ENCODE measurements at regions not wholly inside any gene's neighbourhood (a gene's known extent, or its start where the extent isn't known, plus 50 kb on each side); places are given as distances from the start of the nearest gene placed in this dataset.

DNA sequence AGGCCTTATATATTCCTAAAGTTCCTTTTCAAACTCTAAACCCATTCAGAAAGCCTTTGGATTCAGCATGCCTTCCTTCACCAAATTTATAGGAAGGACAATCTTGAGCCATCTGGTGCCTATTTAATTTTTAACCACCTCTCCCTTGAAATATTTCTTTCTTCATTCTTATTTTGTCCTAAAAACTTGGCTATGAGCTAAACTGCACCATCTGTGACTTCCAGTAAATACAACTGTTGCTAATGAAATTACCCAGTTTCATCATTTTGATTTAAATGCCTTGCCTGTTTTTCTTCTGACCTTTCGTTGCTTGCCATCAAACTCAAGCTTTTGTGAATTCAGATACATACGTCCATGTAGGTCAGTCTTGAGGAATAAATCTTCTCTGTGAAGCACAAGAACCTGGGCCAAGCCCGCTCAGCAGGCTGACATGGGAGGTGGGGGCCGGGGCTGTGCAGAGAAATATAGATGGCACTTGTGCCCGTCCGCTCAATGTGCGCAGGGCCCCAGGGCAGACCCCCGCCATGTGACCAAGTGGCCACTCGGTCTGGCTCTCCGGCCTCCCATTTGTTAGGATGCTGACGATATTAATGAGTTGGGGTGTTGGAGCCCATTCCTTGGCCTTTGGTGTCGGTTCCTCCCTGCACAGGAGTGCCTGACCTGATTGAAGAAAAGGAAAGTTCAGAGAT, 335.9 kb downstream of the VPS13C start:
- no peak overlapping the region for H3K27ac Mint-ChIP-seq
- DNase-seq, result no peak
- no peaks in the 10 kb centered on the region for H3K36me3 Mint-ChIP-seq
- no peak overlapping the region for H3K4me3 Mint-ChIP-seq
- H3K9me3 Mint-ChIP-seq, result no peaks in the 10 kb centered on the region
- no peaks in the 10 kb centered on the region for H3K4me1 Mint-ChIP-seq
- H3K27me3 Mint-ChIP-seq (ENCODE audit: low read depth in 3 of 3), result peaks cover 2 to 16% (median 13%) of the 10 kb centered on the region in 3 donors

DNA sequence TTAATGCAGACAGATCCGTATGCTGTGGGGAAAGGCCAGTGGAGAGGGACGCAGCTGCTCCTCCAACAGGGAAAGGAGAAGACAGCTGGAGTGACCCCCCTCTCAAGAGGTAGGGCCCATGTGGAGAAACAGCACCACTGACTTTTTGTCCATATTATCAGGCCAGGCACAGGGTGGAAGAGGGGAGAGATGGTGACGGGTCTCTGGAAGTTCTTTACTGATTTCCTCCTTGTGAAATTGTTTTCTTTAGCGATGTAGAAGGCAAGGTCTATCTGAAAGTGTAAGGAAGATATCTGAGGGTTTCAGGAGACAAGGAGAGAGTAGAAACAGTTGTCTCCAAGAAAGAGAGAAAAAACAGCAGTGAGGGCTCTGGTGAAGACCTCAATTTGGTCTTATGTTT, 338.8 kb downstream of the VPS13C start:
- H3K27ac Mint-ChIP-seq, result no peak overlapping the region
- H3K4me1 Mint-ChIP-seq, result no peaks in the 10 kb centered on the region
- H3K27me3 Mint-ChIP-seq (ENCODE audit: low read depth in 3 of 3), result peaks cover 2 to 14% (median 9%) of the 10 kb centered on the region in 3 donors

DNA sequence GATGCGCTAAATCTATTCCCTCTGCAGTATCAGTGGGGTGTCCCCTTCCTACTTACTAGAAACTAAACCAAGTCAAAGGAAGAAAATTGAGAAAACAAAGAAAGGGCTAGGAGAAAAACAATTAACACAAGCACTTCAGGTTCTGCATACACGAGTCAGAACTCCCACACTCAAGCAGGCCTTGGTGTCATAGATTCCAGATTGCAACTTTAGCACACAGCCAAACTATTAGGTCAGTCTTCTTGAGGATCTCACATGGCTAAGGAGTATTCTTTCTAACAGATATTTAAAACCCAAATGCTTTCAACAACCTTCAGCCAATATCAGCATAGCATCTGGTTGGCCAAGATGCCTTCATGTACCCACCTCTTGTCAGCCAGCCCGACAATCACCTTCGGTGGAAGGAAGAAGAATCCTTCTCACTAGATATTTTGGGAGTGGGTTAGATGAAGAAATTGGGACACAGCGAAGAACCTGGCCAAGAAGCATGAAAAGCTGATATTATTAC, 340.0 kb downstream of the VPS13C start:
- DNase-seq, result no peak
- Mint-ChIP-seq H3K27me3 (ENCODE audit: low read depth in 3 of 3) (peaks cover 2 to 11% (median 9%) of the 10 kb centered on the region in 3 donors), H3K9me3 (no peaks in the 10 kb centered on the region), H3K4me3 (no peak overlapping the region), H3K36me3 (no peaks in the 10 kb centered on the region), H3K27ac (no peak overlapping the region), H3K4me1 (no peaks in the 10 kb centered on the region)

More for the DNA sequence above, 338.8 kb downstream of the VPS13C start:
- DNase-seq, result no peak
- no peaks in the 10 kb centered on the region for H3K9me3 Mint-ChIP-seq
- H3K36me3 Mint-ChIP-seq, result no peaks in the 10 kb centered on the region
- no peak overlapping the region for H3K4me3 Mint-ChIP-seq

DNA sequence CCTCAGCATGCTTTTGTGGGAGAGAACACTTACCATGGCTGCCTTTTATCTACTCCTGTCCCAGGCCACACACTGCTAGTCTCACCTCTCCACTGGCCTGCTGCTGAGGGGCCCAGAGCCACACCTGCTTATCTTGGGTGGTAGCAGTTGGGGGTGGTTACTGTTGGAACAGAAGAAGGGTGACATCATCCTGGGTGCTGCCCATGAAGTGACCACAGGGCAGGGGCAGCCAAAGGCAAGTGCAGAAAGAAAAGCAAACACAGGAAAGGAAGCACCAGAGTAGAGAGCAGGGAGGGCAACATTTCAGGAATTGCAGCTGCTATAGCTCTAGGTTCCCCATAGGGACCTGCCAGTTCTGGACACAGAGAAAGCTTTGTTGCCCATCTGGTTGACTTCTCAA, 345.2 kb downstream of the VPS13C start:
- peaks cover 0 to 9% (median 4%) of the 10 kb centered on the region in 3 donors for H3K27me3 Mint-ChIP-seq (ENCODE audit: low read depth in 3 of 3)
- DNase-seq, result no peak
- no peaks in the 10 kb centered on the region for H3K36me3 Mint-ChIP-seq
- H3K4me3 Mint-ChIP-seq, result no peak overlapping the region
- no peaks in the 10 kb centered on the region for H3K4me1 Mint-ChIP-seq
- H3K27ac Mint-ChIP-seq, result no peak overlapping the region
- no peaks in the 10 kb centered on the region for H3K9me3 Mint-ChIP-seq

DNA sequence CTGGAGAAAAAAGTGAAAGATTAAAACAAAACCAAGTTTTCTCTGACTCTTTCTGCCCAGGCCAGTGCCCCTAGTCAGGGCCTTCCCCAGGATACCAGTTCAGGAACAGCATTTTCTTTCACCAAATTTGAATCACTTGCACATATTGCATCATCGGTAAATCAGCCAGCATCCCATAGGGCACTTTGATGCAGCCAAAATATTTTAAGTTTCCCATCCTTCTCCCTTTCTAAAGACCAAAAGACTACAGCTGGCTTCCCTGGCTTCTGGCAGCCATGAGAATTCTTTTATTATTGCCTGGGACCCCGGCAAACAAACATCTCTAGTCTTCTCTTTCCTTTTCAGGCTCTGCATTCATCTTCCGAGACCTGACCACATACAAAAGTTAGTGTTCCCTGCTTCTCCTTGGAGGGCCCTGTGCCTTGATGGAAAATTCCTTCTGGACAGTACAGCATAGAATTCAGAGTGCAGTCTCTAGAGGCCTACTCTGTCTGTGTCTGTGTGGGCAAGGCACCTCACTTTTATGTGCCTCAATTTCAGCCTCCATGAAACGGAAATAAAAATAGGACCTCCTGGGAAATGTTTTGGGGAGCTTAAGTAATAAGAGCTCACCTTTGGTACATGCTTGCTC, 348.0 kb downstream of the VPS13C start:
- no peaks in the 10 kb centered on the region for H3K36me3 Mint-ChIP-seq
- no peak overlapping the region for H3K4me3 Mint-ChIP-seq
- H3K9me3 Mint-ChIP-seq, result no peaks in the 10 kb centered on the region

DNA sequence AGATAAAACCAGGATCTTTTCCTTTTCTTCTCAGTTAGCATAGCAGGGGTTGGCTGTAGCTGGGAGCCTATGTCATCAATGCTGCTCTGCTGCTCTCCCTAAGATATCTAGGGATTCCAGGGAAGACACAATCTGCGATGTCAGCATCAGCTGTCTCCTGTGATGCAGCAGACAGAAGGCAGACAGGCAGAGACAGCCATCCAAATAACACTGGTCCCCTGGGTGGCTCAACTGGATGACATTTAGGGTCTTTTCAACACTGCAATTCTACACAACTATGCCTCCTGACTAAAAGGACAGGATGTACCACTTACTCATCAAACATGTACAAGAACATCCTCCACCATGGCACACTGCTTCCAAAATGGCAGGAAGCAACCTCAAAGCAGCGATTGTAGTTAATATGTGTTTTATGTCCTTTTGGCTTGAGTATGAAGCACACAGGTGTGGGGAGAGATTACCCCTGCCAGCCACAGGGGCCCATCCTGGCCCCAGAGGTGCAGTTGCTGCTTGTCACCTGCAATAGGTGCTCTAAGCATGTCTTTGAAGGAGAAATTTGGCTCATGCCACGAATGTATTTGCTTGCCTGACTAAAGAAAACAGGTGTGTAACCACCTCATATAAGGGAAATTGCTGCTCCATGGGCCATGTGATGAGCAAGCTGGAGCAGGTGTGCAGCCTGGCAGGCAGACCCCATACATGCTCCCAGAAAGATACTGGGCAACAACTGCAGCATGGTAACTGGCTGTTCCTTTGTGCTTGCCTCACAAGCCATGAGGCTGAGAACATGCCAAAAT, 357.8 kb downstream of the VPS13C start:
- Mint-ChIP-seq H3K36me3 (no peaks in the 10 kb centered on the region), H3K4me3 (no peak overlapping the region), H3K9me3 (no peaks in the 10 kb centered on the region)

More for the DNA sequence above, 348.0 kb downstream of the VPS13C start:
- Mint-ChIP-seq H3K27me3 (ENCODE audit: low read depth in 3 of 3) (peaks cover 0 to 3% (median 2%) of the 10 kb centered on the region in 3 donors), H3K4me1 (no peaks in the 10 kb centered on the region), H3K27ac (no peak overlapping the region)
- DNase-seq, result no peak

DNA sequence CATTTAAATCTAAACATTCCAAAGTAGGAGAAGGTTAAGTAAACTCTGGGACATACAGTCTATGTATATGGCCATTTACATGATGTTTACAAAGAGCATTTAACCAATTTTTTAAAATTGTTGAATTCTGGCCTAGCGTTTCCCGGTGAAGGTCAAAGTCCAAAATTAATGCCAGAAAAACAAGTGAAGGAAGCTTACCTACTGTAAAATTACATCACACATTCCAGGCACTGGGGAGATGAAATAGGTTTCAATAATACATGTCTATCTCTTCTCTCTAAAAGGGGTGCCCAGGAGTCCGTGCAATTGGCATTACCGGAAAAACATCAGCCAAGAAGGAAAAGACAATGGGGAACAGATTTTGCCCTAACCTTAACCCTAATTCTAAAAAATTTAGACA, 358.8 kb downstream of the VPS13C start:
- DNase-seq, result no peak
- Mint-ChIP-seq H3K4me3 (no peak overlapping the region), H3K27ac (no peak overlapping the region), H3K36me3 (no peaks in the 10 kb centered on the region), H3K4me1 (peaks cover 0 to 12% of the 10 kb centered on the region in 2 donors), H3K9me3 (no peaks in the 10 kb centered on the region), H3K27me3 (ENCODE audit: low read depth in 3 of 3) (peaks cover 0 to 7% (median 4%) of the 10 kb centered on the region in 3 donors)

More for the DNA sequence above, 357.8 kb downstream of the VPS13C start:
- no peak overlapping the region for H3K27ac Mint-ChIP-seq
- H3K27me3 Mint-ChIP-seq (ENCODE audit: low read depth in 3 of 3), result peaks cover 0 to 4% (median 2%) of the 10 kb centered on the region in 3 donors
- peaks cover 0 to 12% of the 10 kb centered on the region in 2 donors for H3K4me1 Mint-ChIP-seq
- DNase-seq, result no peak

DNA sequence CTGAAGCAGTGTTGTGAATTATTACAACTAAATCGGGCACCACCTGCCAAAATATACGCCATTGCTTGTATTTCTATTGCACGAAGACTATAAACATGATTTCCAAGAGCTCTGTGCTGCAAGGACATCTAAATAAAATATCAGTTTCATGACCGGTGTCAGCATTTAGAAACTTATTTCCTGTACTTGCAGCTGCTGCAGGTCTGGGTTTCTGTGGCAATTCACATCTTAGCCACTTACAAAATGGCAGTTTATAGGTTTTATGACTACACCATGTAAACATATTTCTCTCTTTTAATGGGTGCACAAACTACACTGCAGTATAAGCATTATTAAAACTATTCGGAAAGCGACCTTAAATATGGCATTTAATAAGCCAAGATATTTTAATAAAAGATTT, 359.4 kb downstream of the VPS13C start:
- Mint-ChIP-seq H3K4me3 (peak overlapping the region in 1 of 5 donors; percentile 15), H3K4me1 (peaks cover 0 to 12% of the 10 kb centered on the region in 2 donors), H3K9me3 (no peaks in the 10 kb centered on the region), H3K27me3 (ENCODE audit: low read depth in 3 of 3) (peaks cover 0 to 9% (median 4%) of the 10 kb centered on the region in 3 donors), H3K27ac (no peak overlapping the region), H3K36me3 (no peaks in the 10 kb centered on the region)
- DNase-seq, result peak in 1 of 3 donors; percentile 1

DNA sequence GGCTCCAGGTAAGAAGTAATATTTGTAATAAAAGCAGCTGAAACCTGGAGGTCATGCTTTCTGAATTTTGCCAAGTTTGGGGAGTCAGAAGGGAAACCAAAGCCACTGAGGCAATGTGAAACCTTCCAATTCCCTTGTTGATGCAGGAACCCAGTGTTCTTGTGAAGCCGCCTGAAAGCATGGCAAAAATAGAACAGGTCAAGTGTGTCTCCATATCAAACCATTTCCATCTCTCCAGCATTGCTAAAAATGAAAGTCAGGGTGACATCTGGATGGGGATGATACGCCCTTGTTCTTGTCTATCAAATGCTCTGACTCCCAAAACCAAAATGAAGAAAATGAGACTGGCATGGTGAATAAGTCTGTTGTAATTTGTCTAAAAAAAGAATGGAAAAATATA, 362.5 kb downstream of the VPS13C start:
- DNase-seq, result no peak
- no peaks in the 10 kb centered on the region for H3K36me3 Mint-ChIP-seq
- no peaks in the 10 kb centered on the region for H3K9me3 Mint-ChIP-seq
- H3K4me1 Mint-ChIP-seq, result peaks cover 0 to 12% of the 10 kb centered on the region in 2 donors
- H3K4me3 Mint-ChIP-seq, result no peak overlapping the region
- H3K27ac Mint-ChIP-seq, result no peak overlapping the region
- H3K27me3 Mint-ChIP-seq (ENCODE audit: low read depth in 3 of 3), result peaks cover 2 to 7% (median 2%) of the 10 kb centered on the region in 3 donors

DNA sequence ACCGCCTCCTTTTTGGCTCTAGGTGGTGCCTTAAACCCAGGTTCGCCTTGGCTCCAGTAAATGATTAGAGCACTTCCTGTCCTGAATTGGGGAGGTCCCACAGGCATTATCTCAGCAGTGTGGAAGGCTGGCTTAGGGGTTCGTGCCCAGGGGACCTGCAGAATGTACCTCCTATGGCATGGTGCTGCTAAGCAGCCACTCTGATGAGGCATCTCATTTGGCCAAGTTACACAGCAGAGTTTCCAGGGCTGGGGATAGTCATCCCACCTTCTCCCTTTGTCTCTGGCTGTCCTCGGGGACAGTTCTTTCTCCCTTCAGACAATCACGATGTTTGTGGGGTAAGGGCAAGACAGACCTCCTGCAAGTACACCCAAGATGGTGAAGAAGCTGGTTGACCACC, 371.2 kb downstream of the VPS13C start:
- Mint-ChIP-seq H3K4me3 (no peak overlapping the region), H3K36me3 (no peaks in the 10 kb centered on the region), H3K9me3 (no peaks in the 10 kb centered on the region), H3K27ac (no peak overlapping the region), H3K4me1 (no peaks in the 10 kb centered on the region), H3K27me3 (ENCODE audit: low read depth in 3 of 3) (peaks cover 3 to 8% (median 4%) of the 10 kb centered on the region in 3 donors)
- no peak for DNase-seq

DNA sequence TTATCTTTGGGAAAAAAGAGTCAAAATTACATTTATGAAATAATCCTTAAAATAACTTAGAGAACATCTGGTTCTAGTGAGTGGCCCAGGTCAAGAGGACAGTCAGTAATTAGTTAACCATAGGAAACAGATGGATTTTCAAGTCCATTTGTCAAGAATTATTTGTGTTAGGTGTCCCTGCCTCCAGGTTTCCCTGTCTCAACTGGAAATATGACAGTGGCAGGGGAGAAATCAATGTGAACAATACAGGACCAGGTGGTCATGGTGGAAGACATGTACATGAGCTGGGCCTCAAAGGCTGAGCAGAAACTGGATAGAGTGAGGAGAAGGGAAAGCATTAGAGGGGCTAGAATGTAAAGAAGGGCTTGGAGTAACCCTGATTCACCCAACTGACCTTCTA, 372.6 kb downstream of the VPS13C start:
- Mint-ChIP-seq H3K4me1 (no peaks in the 10 kb centered on the region), H3K27ac (no peak overlapping the region), H3K36me3 (no peaks in the 10 kb centered on the region), H3K4me3 (no peak overlapping the region), H3K27me3 (ENCODE audit: low read depth in 3 of 3) (peaks cover 2 to 6% (median 3%) of the 10 kb centered on the region in 3 donors), H3K9me3 (no peaks in the 10 kb centered on the region)
- no peak for DNase-seq

DNA sequence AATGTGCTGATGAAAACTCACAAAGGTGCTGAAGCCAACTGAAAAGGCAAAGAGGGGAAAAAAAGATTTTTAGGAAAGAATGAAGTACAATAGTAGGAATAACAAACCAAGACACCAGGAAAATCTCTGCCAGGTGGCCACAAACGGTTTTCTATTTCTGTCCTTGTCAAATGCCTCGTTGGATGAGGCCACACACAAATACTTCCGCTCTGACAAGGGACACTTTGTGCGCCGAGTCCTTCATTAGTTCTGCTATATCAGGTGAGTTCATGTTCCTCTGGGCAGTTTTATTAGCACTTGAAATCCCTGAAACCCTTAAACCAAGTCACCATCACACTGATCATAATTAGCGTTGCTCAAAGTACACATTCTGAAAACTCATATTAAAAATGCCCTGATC, 373.1 kb downstream of the VPS13C start:
- Mint-ChIP-seq H3K36me3 (no peaks in the 10 kb centered on the region), H3K4me3 (no peak overlapping the region), H3K9me3 (no peaks in the 10 kb centered on the region), H3K4me1 (no peaks in the 10 kb centered on the region), H3K27me3 (ENCODE audit: low read depth in 3 of 3) (peaks cover 2 to 7% (median 3%) of the 10 kb centered on the region in 3 donors), H3K27ac (no peak overlapping the region)
- DNase-seq, result no peak

DNA sequence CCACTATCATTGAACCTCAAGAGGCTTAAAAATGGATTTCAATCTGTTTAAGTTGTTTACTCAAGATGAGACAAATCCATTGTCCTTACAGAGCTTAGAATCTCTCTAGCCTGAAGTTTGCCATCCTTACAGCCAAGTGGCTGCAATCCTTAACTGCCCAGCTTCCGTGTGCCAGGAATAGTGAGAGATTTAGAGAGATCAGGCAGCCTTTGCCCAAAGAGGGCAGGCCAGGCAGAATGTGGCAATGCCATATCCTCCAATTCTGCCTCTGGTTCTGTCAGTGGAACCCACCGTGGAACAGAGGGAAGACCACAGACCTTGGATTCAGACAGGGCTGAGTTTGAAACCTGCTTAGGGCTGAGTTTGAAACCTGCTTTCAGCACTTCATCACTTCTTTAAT, 374.3 kb downstream of the VPS13C start:
- peaks cover 2 to 8% (median 3%) of the 10 kb centered on the region in 3 donors for H3K27me3 Mint-ChIP-seq (ENCODE audit: low read depth in 3 of 3)
- no peaks in the 10 kb centered on the region for H3K4me1 Mint-ChIP-seq
- no peak overlapping the region for H3K27ac Mint-ChIP-seq
- no peaks in the 10 kb centered on the region for H3K36me3 Mint-ChIP-seq
- DNase-seq, result no peak
- H3K4me3 Mint-ChIP-seq, result no peak overlapping the region
- no peaks in the 10 kb centered on the region for H3K9me3 Mint-ChIP-seq

DNA sequence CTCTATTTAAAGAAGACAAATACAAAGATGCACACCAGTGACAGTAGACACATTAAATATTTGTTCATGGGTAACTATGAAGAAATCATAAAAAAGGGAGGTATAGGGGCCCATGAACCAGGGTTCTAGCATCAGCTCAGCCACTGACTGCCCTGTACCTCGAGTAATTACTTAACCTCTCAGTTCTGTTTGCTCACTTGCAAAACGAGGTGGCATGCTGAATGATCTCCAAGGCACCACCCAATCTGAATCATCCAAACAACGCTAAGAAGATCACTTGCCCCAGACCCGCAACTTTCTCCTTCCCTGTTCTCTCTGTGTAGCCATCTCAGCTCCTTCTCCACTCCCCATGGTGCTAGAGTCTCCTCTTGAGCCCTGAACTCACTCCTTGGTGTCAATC, 374.7 kb downstream of the VPS13C start:
- Mint-ChIP-seq H3K4me3 (no peak overlapping the region), H3K36me3 (no peaks in the 10 kb centered on the region), H3K4me1 (no peaks in the 10 kb centered on the region), H3K27me3 (ENCODE audit: low read depth in 3 of 3) (peaks cover 2 to 9% (median 3%) of the 10 kb centered on the region in 3 donors), H3K9me3 (no peaks in the 10 kb centered on the region), H3K27ac (no peak overlapping the region)
- DNase-seq, result no peak

Measured in immature natural killer cell (primary cell).